ENCODE measurements at regions not wholly inside any gene's neighbourhood (a gene's known extent, or its start where the extent isn't known, plus 50 kb on each side); places are given as distances from the start of the nearest gene placed in this dataset.

DNA sequence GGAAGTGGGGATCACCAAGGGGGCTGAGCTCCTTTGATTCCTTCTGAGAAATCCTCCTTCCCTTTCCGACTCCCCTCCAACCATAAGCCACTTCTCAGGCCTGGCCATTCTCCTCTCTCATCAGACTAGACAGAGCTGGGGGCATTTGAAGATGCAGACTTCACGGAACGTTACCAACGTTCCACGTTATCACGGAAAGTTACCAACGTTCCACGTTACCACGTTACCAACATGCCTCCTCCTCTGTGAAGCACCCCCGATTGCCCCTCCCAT lies 85.4 kb upstream of the WWC2 start:
- TF ChIP-seq, protein P1, sequence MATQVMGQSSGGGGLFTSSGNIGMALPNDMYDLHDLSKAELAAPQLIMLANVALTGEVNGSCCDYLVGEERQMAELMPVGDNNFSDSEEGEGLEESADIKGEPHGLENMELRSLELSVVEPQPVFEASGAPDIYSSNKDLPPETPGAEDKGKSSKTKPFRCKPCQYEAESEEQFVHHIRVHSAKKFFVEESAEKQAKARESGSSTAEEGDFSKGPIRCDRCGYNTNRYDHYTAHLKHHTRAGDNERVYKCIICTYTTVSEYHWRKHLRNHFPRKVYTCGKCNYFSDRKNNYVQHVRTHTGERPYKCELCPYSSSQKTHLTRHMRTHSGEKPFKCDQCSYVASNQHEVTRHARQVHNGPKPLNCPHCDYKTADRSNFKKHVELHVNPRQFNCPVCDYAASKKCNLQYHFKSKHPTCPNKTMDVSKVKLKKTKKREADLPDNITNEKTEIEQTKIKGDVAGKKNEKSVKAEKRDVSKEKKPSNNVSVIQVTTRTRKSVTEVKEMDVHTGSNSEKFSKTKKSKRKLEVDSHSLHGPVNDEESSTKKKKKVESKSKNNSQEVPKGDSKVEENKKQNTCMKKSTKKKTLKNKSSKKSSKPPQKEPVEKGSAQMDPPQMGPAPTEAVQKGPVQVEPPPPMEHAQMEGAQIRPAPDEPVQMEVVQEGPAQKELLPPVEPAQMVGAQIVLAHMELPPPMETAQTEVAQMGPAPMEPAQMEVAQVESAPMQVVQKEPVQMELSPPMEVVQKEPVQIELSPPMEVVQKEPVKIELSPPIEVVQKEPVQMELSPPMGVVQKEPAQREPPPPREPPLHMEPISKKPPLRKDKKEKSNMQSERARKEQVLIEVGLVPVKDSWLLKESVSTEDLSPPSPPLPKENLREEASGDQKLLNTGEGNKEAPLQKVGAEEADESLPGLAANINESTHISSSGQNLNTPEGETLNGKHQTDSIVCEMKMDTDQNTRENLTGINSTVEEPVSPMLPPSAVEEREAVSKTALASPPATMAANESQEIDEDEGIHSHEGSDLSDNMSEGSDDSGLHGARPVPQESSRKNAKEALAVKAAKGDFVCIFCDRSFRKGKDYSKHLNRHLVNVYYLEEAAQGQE (IDR thresholded peaks at IDR 0.05; ENCODE audit: low read depth): no peak
- no peak for TF ChIP-seq SIN3A (IDR thresholded peaks at IDR 0.05; ENCODE audit: low read depth)
- no peak for TF ChIP-seq EZH2phosphoT487 (IDR thresholded peaks at IDR 0.05; ENCODE audit: borderline replicate concordance)
- no peak for TF ChIP-seq EZH2 (IDR thresholded peaks at IDR 0.05)
- no peak for TF ChIP-seq MAX (IDR thresholded peaks at IDR 0.05)
- TF ChIP-seq POLR2A (IDR thresholded peaks at IDR 0.05; ENCODE audit: borderline replicate concordance, extremely low read depth, insufficient read depth, insufficient read length): no peak
- TF ChIP-seq, protein P2, sequence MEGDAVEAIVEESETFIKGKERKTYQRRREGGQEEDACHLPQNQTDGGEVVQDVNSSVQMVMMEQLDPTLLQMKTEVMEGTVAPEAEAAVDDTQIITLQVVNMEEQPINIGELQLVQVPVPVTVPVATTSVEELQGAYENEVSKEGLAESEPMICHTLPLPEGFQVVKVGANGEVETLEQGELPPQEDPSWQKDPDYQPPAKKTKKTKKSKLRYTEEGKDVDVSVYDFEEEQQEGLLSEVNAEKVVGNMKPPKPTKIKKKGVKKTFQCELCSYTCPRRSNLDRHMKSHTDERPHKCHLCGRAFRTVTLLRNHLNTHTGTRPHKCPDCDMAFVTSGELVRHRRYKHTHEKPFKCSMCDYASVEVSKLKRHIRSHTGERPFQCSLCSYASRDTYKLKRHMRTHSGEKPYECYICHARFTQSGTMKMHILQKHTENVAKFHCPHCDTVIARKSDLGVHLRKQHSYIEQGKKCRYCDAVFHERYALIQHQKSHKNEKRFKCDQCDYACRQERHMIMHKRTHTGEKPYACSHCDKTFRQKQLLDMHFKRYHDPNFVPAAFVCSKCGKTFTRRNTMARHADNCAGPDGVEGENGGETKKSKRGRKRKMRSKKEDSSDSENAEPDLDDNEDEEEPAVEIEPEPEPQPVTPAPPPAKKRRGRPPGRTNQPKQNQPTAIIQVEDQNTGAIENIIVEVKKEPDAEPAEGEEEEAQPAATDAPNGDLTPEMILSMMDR (IDR thresholded peaks at IDR 0.05 in 2 of 3, conservative IDR thresholded peaks at IDR 0.05 in 1 of 3; ENCODE audit: borderline replicate concordance in 1 of 3, insufficient read depth in 1 of 3, low read depth in 2 of 3, low read length in 2 of 3): no peak
- no peak for TF ChIP-seq ZFX (IDR thresholded peaks at IDR 0.05)
